ENCODE measurements at regions not wholly inside any gene's neighbourhood (a gene's known extent, or its start where the extent isn't known, plus 50 kb on each side); places are given as distances from the start of the nearest gene placed in this dataset.

- DNase-seq (ENCODE audit: low read depth in 2 of 2), result peak; percentile 12 to 13
These were observed 323.3 kb downstream of the RPS6KC1 start for GRCh38 chr1:213374369-213374768.

GRCh38 chr1:213375002-213375401 lies 324.0 kb downstream of the RPS6KC1 start:
- no peak for DNase-seq (ENCODE audit: low read depth in 2 of 2)

GRCh38 chr1:213376862-213377372 lies 325.9 kb downstream of the RPS6KC1 start:
- no peak for DNase-seq (ENCODE audit: low read depth in 2 of 2)

GRCh38 chr1:213380865-213381264 lies 329.8 kb downstream of the RPS6KC1 start:
- DNase-seq (ENCODE audit: low read depth in 2 of 2), result no peak

- DNase-seq (ENCODE audit: low read depth in 2 of 2), result no peak
These were observed 330.6 kb downstream of the RPS6KC1 start for GRCh38 chr1:213381572-213382084.

GRCh38 chr1:213383465-213383864 lies 332.4 kb downstream of the RPS6KC1 start:
- DNase-seq (ENCODE audit: low read depth in 2 of 2), result no peak

- no peak for DNase-seq (ENCODE audit: low read depth in 2 of 2)
These were observed 334.2 kb downstream of the RPS6KC1 start for GRCh38 chr1:213385201-213385600.

GRCh38 chr1:213385806-213386324 lies 334.8 kb downstream of the RPS6KC1 start:
- no peak for DNase-seq (ENCODE audit: low read depth in 2 of 2)

- DNase-seq (ENCODE audit: low read depth in 2 of 2), result no peak
These were observed 336.5 kb downstream of the RPS6KC1 start for GRCh38 chr1:213387380-213388015.

- no peak for DNase-seq (ENCODE audit: low read depth in 2 of 2)
These were observed 337.2 kb downstream of the RPS6KC1 start for GRCh38 chr1:213388199-213388598.

- DNase-seq (ENCODE audit: low read depth in 2 of 2), result no peak
These were observed 338.1 kb downstream of the RPS6KC1 start for GRCh38 chr1:213389061-213389581.

- DNase-seq (ENCODE audit: low read depth in 2 of 2), result no peak
These were observed 340.4 kb downstream of the RPS6KC1 start for GRCh38 chr1:213391445-213391844.

- DNase-seq (ENCODE audit: low read depth in 2 of 2), result no peak
These were observed 342.8 kb downstream of the RPS6KC1 start for GRCh38 chr1:213393860-213394259.

GRCh38 chr1:213394837-213395236 lies 343.8 kb downstream of the RPS6KC1 start:
- DNase-seq (ENCODE audit: low read depth in 2 of 2), result no peak

- DNase-seq (ENCODE audit: low read depth in 2 of 2), result no peak
These were observed 346.6 kb downstream of the RPS6KC1 start for GRCh38 chr1:213397638-213398037.

GRCh38 chr1:213399695-213400094 lies 348.7 kb downstream of the RPS6KC1 start:
- DNase-seq (ENCODE audit: low read depth in 2 of 2), result no peak

GRCh38 chr1:213409208-213409631 lies 358.2 kb downstream of the RPS6KC1 start:
- no peak for DNase-seq (ENCODE audit: low read depth in 2 of 2)

GRCh38 chr1:213409971-213410370 lies 358.9 kb downstream of the RPS6KC1 start:
- DNase-seq (ENCODE audit: low read depth in 2 of 2), result no peak

- DNase-seq (ENCODE audit: low read depth in 2 of 2), result no peak
These were observed 363.3 kb downstream of the RPS6KC1 start for GRCh38 chr1:213414346-213414745.

GRCh38 chr1:213414911-213415310 lies 363.9 kb downstream of the RPS6KC1 start:
- no peak for DNase-seq (ENCODE audit: low read depth in 2 of 2)

- no peak for DNase-seq (ENCODE audit: low read depth in 2 of 2)
These were observed 364.8 kb downstream of the RPS6KC1 start for GRCh38 chr1:213415691-213416380.

- DNase-seq (ENCODE audit: low read depth in 2 of 2), result no peak
These were observed 365.6 kb downstream of the RPS6KC1 start for GRCh38 chr1:213416461-213417224.

Data from fibroblast of skin of left biceps (primary cell).